H9 (cell line): ENCODE measurements at regions not wholly inside any gene's neighbourhood (a gene's known extent, or its start where the extent isn't known, plus 50 kb on each side); places are given as distances from the start of the nearest gene placed in this dataset.

Source experiments
- DNase-seq: peaks from one replicate; pipeline ENCODE4 v3.0.0-alpha.2; 2017
- H2AFZ ChIP-seq: one replicate; pipeline ENCODE4 v1.6.1; 2013; ENCODE audit warnings: mild to moderate bottlenecking, low read length, control low read depth, moderate library complexity
- H2AK5ac ChIP-seq: 2 replicates; pipeline ENCODE4 v1.6.1; 2013; ENCODE audit warnings: low read length, control low read depth, mixed read lengths; ENCODE audit not compliant: insufficient read length
- H2BK120ac ChIP-seq: one replicate; pipeline ENCODE4 v1.6.1; 2013; ENCODE audit warnings: low read depth, mild to moderate bottlenecking, low read length, control low read depth, inconsistent platforms; ENCODE audit not compliant: poor library complexity, severe bottlenecking
- H2BK12ac ChIP-seq: 2 replicates; pipeline ENCODE4 v1.6.1; 2013; ENCODE audit warnings: low read length, control low read depth, mixed read lengths, low read depth; ENCODE audit not compliant: insufficient read length
- H2BK15ac ChIP-seq: 2 replicates; pipeline ENCODE4 v1.6.1; 2013; ENCODE audit warnings: low read depth, low read length, control low read depth
- H2BK20ac ChIP-seq: one replicate; pipeline ENCODE4 v1.6.1; 2013; ENCODE audit warnings: low read depth, mild to moderate bottlenecking, low read length, control low read depth, inconsistent platforms; ENCODE audit not compliant: poor library complexity, severe bottlenecking
- H2BK5ac ChIP-seq: 2 replicates; pipeline ENCODE4 v1.6.1; 2013; ENCODE audit warnings: low read length, control low read depth, mixed read lengths; ENCODE audit not compliant: insufficient read length
- H3K14ac ChIP-seq: 2 replicates; pipeline ENCODE4 v1.6.1; 2013; ENCODE audit warnings: low read length, control low read depth; ENCODE audit not compliant: insufficient read depth
- H3K18ac ChIP-seq: 2 replicates; pipeline ENCODE4 v1.6.1; 2013; ENCODE audit warnings: low read depth, mild to moderate bottlenecking, mixed read lengths, low read length, control low read depth; ENCODE audit not compliant: insufficient read length
- H3K23ac ChIP-seq: 2 replicates; pipeline ENCODE4 v1.6.1; 2013; ENCODE audit warnings: low read length, control low read depth, mixed read lengths, low read depth; ENCODE audit not compliant: insufficient read length
- H3K23me2 ChIP-seq: 2 replicates; pipeline ENCODE4 v1.6.1; 2013; ENCODE audit warnings: low read depth, mild to moderate bottlenecking, mixed read lengths, low read length, control low read depth; ENCODE audit not compliant: insufficient read length, poor library complexity, severe bottlenecking
- H3K27ac ChIP-seq: 2 replicates; pipeline ENCODE4 v1.5.1; 2013; ENCODE audit warnings: low read length, control low read depth, mixed read lengths, low read depth; ENCODE audit not compliant: insufficient read length
- H3K27me3 ChIP-seq: 2 replicates; pipeline ENCODE4 v1.6.1; 2013; ENCODE audit warnings: low read length, control low read depth, inconsistent platforms; ENCODE audit not compliant: insufficient read depth
- H3K4ac ChIP-seq: 2 replicates; pipeline ENCODE4 v1.6.1; 2013; ENCODE audit warnings: low read depth, mild to moderate bottlenecking, control low read depth, inconsistent platforms, low read length, moderate library complexity
- H3K4me1 ChIP-seq: 2 replicates; pipeline ENCODE4 v1.6.1; 2013; ENCODE audit warnings: low read length, control low read depth, inconsistent platforms; ENCODE audit not compliant: insufficient read depth
- H3K4me2 ChIP-seq: 2 replicates; pipeline ENCODE4 v1.6.1; 2013; ENCODE audit warnings: low read length, control low read depth, mixed read lengths; ENCODE audit not compliant: insufficient read length, insufficient read depth
- H3K56ac ChIP-seq: 2 replicates; pipeline ENCODE4 v1.6.1; 2013; ENCODE audit warnings: low read depth, mild to moderate bottlenecking, mixed read lengths, low read length, control low read depth; ENCODE audit not compliant: insufficient read length
- H3K79me1 ChIP-seq: 2 replicates; pipeline ENCODE4 v1.6.1; 2013; ENCODE audit warnings: low read depth, mild to moderate bottlenecking, moderate library complexity, low read length, control low read depth, inconsistent platforms; ENCODE audit not compliant: insufficient read depth, poor library complexity, severe bottlenecking
- H3K79me2 ChIP-seq: 2 replicates; pipeline ENCODE4 v1.6.1; 2013; ENCODE audit warnings: low read length, control low read depth, inconsistent platforms; ENCODE audit not compliant: insufficient read depth
- H3K9ac ChIP-seq: 2 replicates; pipeline ENCODE4 v1.6.1; 2013; ENCODE audit warnings: low read length, control low read depth, mixed read lengths; ENCODE audit not compliant: insufficient read length; ENCODE audit errors: extremely low read depth
- H3K9me3 ChIP-seq: one replicate; pipeline ENCODE4 v1.6.1; 2013; ENCODE audit warnings: low read depth, low read length, inconsistent platforms; ENCODE audit not compliant: control insufficient read depth
- H3T11ph ChIP-seq: one replicate; pipeline ENCODE4 v1.6.1; 2013; ENCODE audit warnings: mild to moderate bottlenecking, low read length, control low read depth, inconsistent platforms
- H4K20me1 ChIP-seq: one replicate; pipeline ENCODE4 v1.6.1; 2013; ENCODE audit not compliant: control insufficient read depth, insufficient read length, insufficient read depth
- H4K5ac ChIP-seq: 2 replicates; pipeline ENCODE4 v1.6.1; 2013; ENCODE audit warnings: low read depth, mild to moderate bottlenecking, mixed read lengths, low read length, control low read depth; ENCODE audit not compliant: insufficient read length
- H4K8ac ChIP-seq: replicated peaks from 2 replicates; pipeline ENCODE4 v1.6.1; 2013; ENCODE audit warnings: low read length, control low read depth, mixed read lengths, low read depth; ENCODE audit not compliant: insufficient read length
- H4K91ac ChIP-seq: 2 replicates; pipeline ENCODE4 v1.6.1; 2013; ENCODE audit warnings: low read depth, mild to moderate bottlenecking, moderate library complexity, mixed read lengths, low read length, control low read depth; ENCODE audit not compliant: insufficient read length
- H3K27ac Mint-ChIP-seq, 3 experiments: 2 replicates in 2 of 3; 3 replicates in 1 of 3; pipeline ENCODE4 v1.8.0; 2020 to 2021; ENCODE audit warnings: mixed read lengths in 3 of 3, mild to moderate bottlenecking in 1 of 3, moderate library complexity in 1 of 3
- H3K27me3 Mint-ChIP-seq: 2 replicates; pipeline ENCODE4 v1.8.0; 2021; ENCODE audit warnings: low read depth, mild to moderate bottlenecking, moderate library complexity, mixed read lengths
- H3K36me3 Mint-ChIP-seq, 3 experiments: 2 replicates in 2 of 3; 3 replicates in 1 of 3; pipeline ENCODE4 v1.8.0; 2020 to 2021; ENCODE audit warnings: low read depth in 3 of 3, mixed read lengths in 3 of 3; ENCODE audit not compliant: insufficient read depth in 1 of 3
- H3K4me1 Mint-ChIP-seq, 2 experiments: 2 replicates each; pipeline ENCODE4 v1.8.0; 2020; ENCODE audit warnings: mixed read lengths in 2 of 2
- H3K4me3 Mint-ChIP-seq, 2 experiments: 2 replicates in 1 of 2; 3 replicates in 1 of 2; pipeline ENCODE4 v1.8.0; 2020 to 2021; ENCODE audit warnings: mild to moderate bottlenecking in 2 of 2, mixed read lengths in 2 of 2, moderate library complexity in 1 of 2
- H3K9me3 Mint-ChIP-seq, 2 experiments: 2 replicates in 1 of 2; 3 replicates in 1 of 2; pipeline ENCODE4 v1.8.0; 2020; ENCODE audit warnings: mild to moderate bottlenecking in 2 of 2, mixed read lengths in 2 of 2, moderate library complexity in 1 of 2
- WGBS: extraction: QIAGEN DNeasy Blood & Tissue Kit; methylation state at CpG from one replicate; pipeline ENCODE4 v1.1.7; 2013; ENCODE audit warnings: missing lambda C conversion rate, low lambda C conversion rate, mixed read lengths; ENCODE audit not compliant: insufficient read length; ENCODE audit errors: extremely low coverage; 5-methylcytosine and 5-hydroxymethylcytosine counted together
- TF ChIP-seq, protein P1 (sequence below): fragments of 200-600 bp; sonication (generic); conservative IDR thresholded peaks from 3 replicates; pipeline ENCODE4 v1.8.0; 2021; ENCODE audit warnings: antibody characterized with exemption, mild to moderate bottlenecking

DNA sequence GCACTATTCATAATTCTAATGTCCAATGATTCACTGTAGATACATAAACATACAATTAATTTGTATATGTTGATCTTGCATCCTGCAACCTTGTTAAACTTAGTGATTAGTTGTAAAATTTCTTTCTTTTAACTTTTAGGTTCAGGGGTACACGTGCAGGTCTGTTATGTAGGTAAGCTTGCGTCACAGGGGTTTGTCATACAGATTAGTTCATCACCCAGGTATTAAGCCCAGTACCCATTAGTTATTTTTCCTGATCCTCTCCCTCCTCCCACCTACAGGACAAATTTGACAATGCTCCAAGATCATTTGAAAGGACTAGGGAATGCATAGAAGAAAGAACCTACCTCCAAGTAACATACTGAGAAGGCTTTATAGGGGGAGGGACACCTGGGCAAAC, 290.1 kb downstream of the SRBD1 start:
- Histone ChIP-seq H3K9ac (no peak overlapping the region), H3K4me2 (no peak overlapping the region), H3K4ac (no peak overlapping the region), H2BK5ac (no peak overlapping the region), H3K23me2 (no peaks in the 10 kb centered on the region), H3K79me2 (no peaks in the 10 kb centered on the region), H4K8ac (no peak overlapping the region), H3T11ph (no peak overlapping the region), H3K14ac (no peak overlapping the region), H3K79me1 (no peaks in the 10 kb centered on the region), H3K18ac (no peak overlapping the region), H3K56ac (no peak overlapping the region), H4K5ac (no peak overlapping the region), H2AFZ (no peak overlapping the region), H3K23ac (no peak overlapping the region), H3K4me1 (peaks cover 8% of the 10 kb centered on the region; the same call in 1 of the 2 replicates), H4K20me1 (no peaks in the 10 kb centered on the region), H2BK15ac (no peak overlapping the region), H2AK5ac (no peak overlapping the region), H3K9me3 (no peaks in the 10 kb centered on the region), H4K91ac (no peak overlapping the region), H3K27me3 (no peaks in the 10 kb centered on the region), H2BK20ac (no peak overlapping the region), H2BK120ac (no peak overlapping the region), H3K27ac (no peak overlapping the region), H2BK12ac (no peak overlapping the region)
- TF ChIP-seq, protein P1, sequence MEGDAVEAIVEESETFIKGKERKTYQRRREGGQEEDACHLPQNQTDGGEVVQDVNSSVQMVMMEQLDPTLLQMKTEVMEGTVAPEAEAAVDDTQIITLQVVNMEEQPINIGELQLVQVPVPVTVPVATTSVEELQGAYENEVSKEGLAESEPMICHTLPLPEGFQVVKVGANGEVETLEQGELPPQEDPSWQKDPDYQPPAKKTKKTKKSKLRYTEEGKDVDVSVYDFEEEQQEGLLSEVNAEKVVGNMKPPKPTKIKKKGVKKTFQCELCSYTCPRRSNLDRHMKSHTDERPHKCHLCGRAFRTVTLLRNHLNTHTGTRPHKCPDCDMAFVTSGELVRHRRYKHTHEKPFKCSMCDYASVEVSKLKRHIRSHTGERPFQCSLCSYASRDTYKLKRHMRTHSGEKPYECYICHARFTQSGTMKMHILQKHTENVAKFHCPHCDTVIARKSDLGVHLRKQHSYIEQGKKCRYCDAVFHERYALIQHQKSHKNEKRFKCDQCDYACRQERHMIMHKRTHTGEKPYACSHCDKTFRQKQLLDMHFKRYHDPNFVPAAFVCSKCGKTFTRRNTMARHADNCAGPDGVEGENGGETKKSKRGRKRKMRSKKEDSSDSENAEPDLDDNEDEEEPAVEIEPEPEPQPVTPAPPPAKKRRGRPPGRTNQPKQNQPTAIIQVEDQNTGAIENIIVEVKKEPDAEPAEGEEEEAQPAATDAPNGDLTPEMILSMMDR: no peak
- H3K4me1 Mint-ChIP-seq: peaks cover 9 to 20% of the 10 kb centered on the region in 2 experiments
- peaks cover 1 to 9% (median 4%) of the 10 kb centered on the region in 3 experiments; a peak in 4 of 7 replicates for H3K36me3 Mint-ChIP-seq
- H3K9me3 Mint-ChIP-seq: peaks cover 7 to 13% of the 10 kb centered on the region in 2 experiments
- H3K4me3 Mint-ChIP-seq: no peak overlapping the region
- WGBS: no CpG with 5 or more reads among the region's 2 CpGs
- H3K27ac Mint-ChIP-seq: no peak overlapping the region
- DNase-seq: no peak
- H3K27me3 Mint-ChIP-seq: no peaks in the 10 kb centered on the region
